VCaP (cell line): ENCODE measurements at regions not wholly inside any gene's neighbourhood (a gene's known extent, or its start where the extent isn't known, plus 50 kb on each side); places are given as distances from the start of the nearest gene placed in this dataset.

ENCODE experiments used
- H3K27ac ChIP-seq: fragments of 450-650 bp; 2 replicates; pipeline ENCODE4 v1.5.1; 2017
- CTCF ChIP-seq: fragments of 450-650 bp; conservative IDR thresholded peaks from 2 replicates; pipeline ENCODE4 v1.5.1; 2017; ENCODE audit warnings: mild to moderate bottlenecking, moderate library complexity

GRCh38 chr9:126166291-126166690 lies 160.3 kb upstream of the MVB12B start:
- no peak overlapping the region for H3K27ac ChIP-seq

GRCh38 chr9:126166866-126167265 lies 159.8 kb upstream of the MVB12B start:
- no peak overlapping the region for H3K27ac ChIP-seq
- TF ChIP-seq CTCF = no peak

More at GRCh38 chr9:126166291-126166690, 160.3 kb upstream of the MVB12B start:
- TF ChIP-seq CTCF = no peak

GRCh38 chr9:126169736-126170135 lies 156.9 kb upstream of the MVB12B start:
- no peak overlapping the region for H3K27ac ChIP-seq
- no peak for TF ChIP-seq CTCF

GRCh38 chr9:126170286-126170823 lies 156.3 kb upstream of the MVB12B start:
- no peak for TF ChIP-seq CTCF
- no peak overlapping the region for H3K27ac ChIP-seq

- no peak overlapping the region for H3K27ac ChIP-seq
- no peak for TF ChIP-seq CTCF
Observed at GRCh38 chr9:126171641-126172040, 155.0 kb upstream of the MVB12B start.

- TF ChIP-seq CTCF = no peak
- no peak overlapping the region for H3K27ac ChIP-seq
Observed at GRCh38 chr9:126173401-126173800, 153.2 kb upstream of the MVB12B start.

GRCh38 chr9:126173929-126174328 lies 152.7 kb upstream of the MVB12B start:
- no peak overlapping the region for H3K27ac ChIP-seq
- TF ChIP-seq CTCF = no peak
